ENCODE measurements at regions not wholly inside any gene's neighbourhood (a gene's known extent, or its start where the extent isn't known, plus 50 kb on each side); places are given as distances from the start of the nearest gene placed in this dataset.

GRCh38 chr2:151021747-151022452 is 239.8 kb downstream of the RBM43 start:
- H3K27ac ChIP-seq (ENCODE audit: low read depth, low read length): no peak overlapping the region
- H3K27me3 ChIP-seq (ENCODE audit: insufficient read depth, low read length): no peaks in the 10 kb centered on the region
- no peaks in the 10 kb centered on the region for H3K36me3 ChIP-seq (ENCODE audit: control insufficient read depth in 1 of 2, insufficient read depth in 2 of 2, low read length in 2 of 2)
- intact Hi-C loops (cut with micrococcal nuclease): no loop called here
- H3K4me2 ChIP-seq (ENCODE audit: low read length): no peak overlapping the region
- H3K9me3 ChIP-seq (ENCODE audit: control insufficient read depth in 1 of 2, insufficient read depth in 1 of 2, low read depth in 1 of 2, low read length in 2 of 2): no peaks in the 10 kb centered on the region
- BruUV-seq (replicated peaks): no TSS peak
- TF ChIP-seq POLR2A (IDR thresholded peaks at IDR 0.05; ENCODE audit: borderline replicate concordance, extremely low read depth, insufficient read depth, insufficient read length) (no peak), JUND (IDR thresholded peaks at IDR 0.05) (no peak), EZH2phosphoT487 (IDR thresholded peaks at IDR 0.05; ENCODE audit: borderline replicate concordance) (no peak), ZNF274 (IDR thresholded peaks at IDR 0.05; ENCODE audit: low read depth, low read length) (no peak), ZFX (IDR thresholded peaks at IDR 0.05) (no peak), SIN3A (IDR thresholded peaks at IDR 0.05; ENCODE audit: low read depth) (no peak), CEBPB (IDR thresholded peaks at IDR 0.05; ENCODE audit: low read depth) (no peak), EGR1 (IDR thresholded peaks at IDR 0.05; ENCODE audit: low read depth) (no peak), EZH2 (IDR thresholded peaks at IDR 0.05) (no peak), SP1 (IDR thresholded peaks at IDR 0.05; ENCODE audit: low read depth) (no peak), ELF1 (IDR thresholded peaks at IDR 0.05; ENCODE audit: borderline replicate concordance, low read depth) (no peak), FOSL1 (IDR thresholded peaks at IDR 0.05; ENCODE audit: low read depth) (no peak), RAD21 (IDR thresholded peaks at IDR 0.05; ENCODE audit: low read depth) (no peak), POLR2AphosphoS5 (IDR thresholded peaks at IDR 0.05; ENCODE audit: low read depth, low read length) (no peak), REST (IDR thresholded peaks at IDR 0.05; ENCODE audit: low read depth) (no peak)
- TF ChIP-seq, protein P1, sequence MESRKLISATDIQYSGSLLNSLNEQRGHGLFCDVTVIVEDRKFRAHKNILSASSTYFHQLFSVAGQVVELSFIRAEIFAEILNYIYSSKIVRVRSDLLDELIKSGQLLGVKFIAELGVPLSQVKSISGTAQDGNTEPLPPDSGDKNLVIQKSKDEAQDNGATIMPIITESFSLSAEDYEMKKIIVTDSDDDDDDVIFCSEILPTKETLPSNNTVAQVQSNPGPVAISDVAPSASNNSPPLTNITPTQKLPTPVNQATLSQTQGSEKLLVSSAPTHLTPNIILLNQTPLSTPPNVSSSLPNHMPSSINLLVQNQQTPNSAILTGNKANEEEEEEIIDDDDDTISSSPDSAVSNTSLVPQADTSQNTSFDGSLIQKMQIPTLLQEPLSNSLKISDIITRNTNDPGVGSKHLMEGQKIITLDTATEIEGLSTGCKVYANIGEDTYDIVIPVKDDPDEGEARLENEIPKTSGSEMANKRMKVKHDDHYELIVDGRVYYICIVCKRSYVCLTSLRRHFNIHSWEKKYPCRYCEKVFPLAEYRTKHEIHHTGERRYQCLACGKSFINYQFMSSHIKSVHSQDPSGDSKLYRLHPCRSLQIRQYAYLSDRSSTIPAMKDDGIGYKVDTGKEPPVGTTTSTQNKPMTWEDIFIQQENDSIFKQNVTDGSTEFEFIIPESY (IDR thresholded peaks at IDR 0.05; ENCODE audit: extremely low read depth, insufficient replicate concordance, low read length): no peak
- TF ChIP-seq, protein P2, sequence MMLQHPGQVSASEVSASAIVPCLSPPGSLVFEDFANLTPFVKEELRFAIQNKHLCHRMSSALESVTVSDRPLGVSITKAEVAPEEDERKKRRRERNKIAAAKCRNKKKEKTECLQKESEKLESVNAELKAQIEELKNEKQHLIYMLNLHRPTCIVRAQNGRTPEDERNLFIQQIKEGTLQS (IDR thresholded peaks at IDR 0.05): no peak
- H3K79me2 ChIP-seq (ENCODE audit: insufficient read depth, low read length): no peaks in the 10 kb centered on the region
- DNase-seq (ENCODE audit: low read depth, low spot score): no peak
- CTCF ChIA-PET: no interaction called here
- no peak overlapping the region for H3K9ac ChIP-seq (ENCODE audit: low read length)
- H3K9me2 ChIP-seq (ENCODE audit: insufficient read depth): no peaks in the 10 kb centered on the region
- RAD21 ChIA-PET (ENCODE audit: low non-redundant PET in 1 of 2, low total read pairs in 2 of 2, uncharacterized antibody in 2 of 2, unreplicated experiment in 2 of 2): no interaction called here
- POLR2A ChIA-PET: interaction anchor here (1.1 kb wide), 1 partner anchor 10 kb away, joined by 3 read pairs; no protein-coding TSS in a partner anchor
- H2AFZ ChIP-seq (ENCODE audit: low read depth, low read length, poor library complexity, severe bottlenecking): no peak overlapping the region
- no peaks in the 10 kb centered on the region for H4K20me1 ChIP-seq (ENCODE audit: insufficient read depth)
- H3K4me1 ChIP-seq (ENCODE audit: control insufficient read depth in 1 of 2, insufficient read depth in 2 of 2, low read length in 2 of 2): no peaks in the 10 kb centered on the region
- ATAC-seq: no peak
- no peak overlapping the region for H3K4me3 ChIP-seq (replicated peaks in 1 of 2; ENCODE audit: low read depth in 1 of 2, low read length in 2 of 2)
